ENCODE measurements at regions not wholly inside any gene's neighbourhood (a gene's known extent, or its start where the extent isn't known, plus 50 kb on each side); places are given as distances from the start of the nearest gene placed in this dataset.

DNA sequence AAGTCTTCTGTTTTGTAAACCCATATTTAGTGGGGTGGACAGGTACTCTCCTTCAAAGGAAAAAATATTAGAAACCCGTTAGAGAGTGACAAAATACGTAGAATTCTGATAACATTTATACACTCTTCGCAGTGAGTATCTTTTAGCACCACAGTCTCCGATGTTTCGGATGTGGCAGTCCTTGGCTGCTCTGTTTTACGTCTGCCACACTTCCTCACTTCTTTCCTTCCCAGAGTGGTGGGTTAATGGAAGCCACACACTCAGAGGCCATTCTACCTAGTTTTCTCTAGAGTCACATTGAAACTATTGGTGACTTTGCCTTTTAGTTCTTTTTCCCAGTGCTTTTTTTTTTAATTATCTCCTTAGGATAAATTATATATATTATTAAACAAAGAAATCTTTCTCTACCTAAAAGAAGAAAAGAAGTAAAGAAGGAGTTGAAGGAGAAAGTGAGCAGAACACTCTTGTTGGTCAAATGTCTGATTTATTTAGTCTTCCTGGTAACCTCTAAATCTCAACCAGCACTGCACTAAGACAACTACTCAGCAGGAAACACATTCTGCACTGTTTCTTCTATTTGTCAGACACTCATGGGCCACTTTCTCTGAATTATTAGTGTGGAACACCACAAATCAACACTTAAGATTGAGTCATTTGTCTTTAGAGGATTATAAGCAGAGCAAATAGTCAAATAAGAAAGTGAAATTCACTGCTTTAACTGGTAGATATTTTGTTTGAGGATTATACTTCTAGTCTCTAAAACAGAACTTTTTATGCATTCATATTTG, 451.3 kb upstream of the TMEFF2 start:
- ChIA-PET CTCF (no interaction called here), POLR2A (no interaction called here)
- DNase-seq (ENCODE audit: low spot score), result no peak
- Mint-ChIP-seq H3K4me3 (no peak overlapping the region), H3K27me3 (ENCODE audit: low read depth) (no peaks in the 10 kb centered on the region), H3K36me3 (no peaks in the 10 kb centered on the region), H3K27ac (no peak overlapping the region), H3K4me1 (no peaks in the 10 kb centered on the region), H3K9me3 (no peaks in the 10 kb centered on the region)
- TF ChIP-seq SP1 (CRISPR knock-in tag; conservative IDR thresholded peaks at IDR 0.05), result no peak
- TF ChIP-seq, protein P1, sequence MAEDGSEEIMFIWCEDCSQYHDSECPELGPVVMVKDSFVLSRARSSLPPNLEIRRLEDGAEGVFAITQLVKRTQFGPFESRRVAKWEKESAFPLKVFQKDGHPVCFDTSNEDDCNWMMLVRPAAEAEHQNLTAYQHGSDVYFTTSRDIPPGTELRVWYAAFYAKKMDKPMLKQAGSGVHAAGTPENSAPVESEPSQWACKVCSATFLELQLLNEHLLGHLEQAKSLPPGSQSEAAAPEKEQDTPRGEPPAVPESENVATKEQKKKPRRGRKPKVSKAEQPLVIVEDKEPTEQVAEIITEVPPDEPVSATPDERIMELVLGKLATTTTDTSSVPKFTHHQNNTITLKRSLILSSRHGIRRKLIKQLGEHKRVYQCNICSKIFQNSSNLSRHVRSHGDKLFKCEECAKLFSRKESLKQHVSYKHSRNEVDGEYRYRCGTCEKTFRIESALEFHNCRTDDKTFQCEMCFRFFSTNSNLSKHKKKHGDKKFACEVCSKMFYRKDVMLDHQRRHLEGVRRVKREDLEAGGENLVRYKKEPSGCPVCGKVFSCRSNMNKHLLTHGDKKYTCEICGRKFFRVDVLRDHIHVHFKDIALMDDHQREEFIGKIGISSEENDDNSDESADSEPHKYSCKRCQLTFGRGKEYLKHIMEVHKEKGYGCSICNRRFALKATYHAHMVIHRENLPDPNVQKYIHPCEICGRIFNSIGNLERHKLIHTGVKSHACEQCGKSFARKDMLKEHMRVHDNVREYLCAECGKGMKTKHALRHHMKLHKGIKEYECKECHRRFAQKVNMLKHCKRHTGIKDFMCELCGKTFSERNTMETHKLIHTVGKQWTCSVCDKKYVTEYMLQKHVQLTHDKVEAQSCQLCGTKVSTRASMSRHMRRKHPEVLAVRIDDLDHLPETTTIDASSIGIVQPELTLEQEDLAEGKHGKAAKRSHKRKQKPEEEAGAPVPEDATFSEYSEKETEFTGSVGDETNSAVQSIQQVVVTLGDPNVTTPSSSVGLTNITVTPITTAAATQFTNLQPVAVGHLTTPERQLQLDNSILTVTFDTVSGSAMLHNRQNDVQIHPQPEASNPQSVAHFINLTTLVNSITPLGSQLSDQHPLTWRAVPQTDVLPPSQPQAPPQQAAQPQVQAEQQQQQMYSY (CRISPR knock-in tag; IDR thresholded peaks at IDR 0.05), result no peak
- no peak for TF ChIP-seq ATF1 (CRISPR knock-in tag; IDR thresholded peaks at IDR 0.05)
- TF ChIP-seq, protein P2, sequence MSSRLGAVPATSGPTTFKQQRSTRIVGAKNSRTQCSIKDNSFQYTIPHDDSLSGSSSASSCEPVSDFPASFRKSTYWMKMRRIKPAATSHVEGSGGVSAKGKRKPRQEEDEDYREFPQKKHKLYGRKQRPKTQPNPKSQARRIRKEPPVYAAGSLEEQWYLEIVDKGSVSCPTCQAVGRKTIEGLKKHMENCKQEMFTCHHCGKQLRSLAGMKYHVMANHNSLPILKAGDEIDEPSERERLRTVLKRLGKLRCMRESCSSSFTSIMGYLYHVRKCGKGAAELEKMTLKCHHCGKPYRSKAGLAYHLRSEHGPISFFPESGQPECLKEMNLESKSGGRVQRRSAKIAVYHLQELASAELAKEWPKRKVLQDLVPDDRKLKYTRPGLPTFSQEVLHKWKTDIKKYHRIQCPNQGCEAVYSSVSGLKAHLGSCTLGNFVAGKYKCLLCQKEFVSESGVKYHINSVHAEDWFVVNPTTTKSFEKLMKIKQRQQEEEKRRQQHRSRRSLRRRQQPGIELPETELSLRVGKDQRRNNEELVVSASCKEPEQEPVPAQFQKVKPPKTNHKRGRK (CRISPR knock-in tag; IDR thresholded peaks at IDR 0.05; ENCODE audit: borderline replicate concordance), result no peak
- no peak for TF ChIP-seq TP53 (CRISPR knock-in tag; IDR thresholded peaks at IDR 0.05)
- TF ChIP-seq MXD4 (CRISPR knock-in tag; IDR thresholded peaks at IDR 0.05; ENCODE audit: borderline replicate concordance), result no peak
- no peak for TF ChIP-seq HMGA2 (CRISPR knock-in tag; IDR thresholded peaks at IDR 0.05)
- TF ChIP-seq OVOL2 (CRISPR knock-in tag; IDR thresholded peaks at IDR 0.05; ENCODE audit: borderline replicate concordance), result no peak
- no peak for TF ChIP-seq NR2C2 (CRISPR knock-in tag; IDR thresholded peaks at IDR 0.05)
- TF ChIP-seq NFE2L1 (CRISPR knock-in tag; IDR thresholded peaks at IDR 0.05), result no peak
- no peak for ATAC-seq

DNA sequence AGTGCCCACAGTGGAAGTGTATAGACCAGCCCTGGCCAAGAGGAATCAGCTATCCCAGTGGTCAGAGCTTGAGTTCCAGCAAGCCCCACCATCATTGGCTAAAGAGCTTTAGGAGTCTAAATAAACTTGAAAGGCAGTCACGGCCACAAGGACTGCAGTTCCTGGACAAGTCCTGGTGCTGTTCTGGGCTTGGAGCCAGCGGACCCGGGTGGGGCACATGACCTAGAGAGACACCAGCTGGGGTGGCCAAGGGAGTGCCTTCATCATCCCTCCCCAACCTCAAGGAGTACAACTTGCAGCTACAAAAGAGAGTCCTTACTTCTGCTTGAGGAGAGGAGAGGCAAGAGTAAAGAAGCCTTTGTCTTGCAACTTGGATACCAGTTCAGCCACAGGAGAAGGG, 439.8 kb upstream of the TMEFF2 start:
- no peak for DNase-seq (ENCODE audit: low spot score)
- POLR2A ChIA-PET, result no interaction called here
- H3K9me3 Mint-ChIP-seq, result no peaks in the 10 kb centered on the region
- no peak overlapping the region for H3K4me3 Mint-ChIP-seq
- H3K27me3 Mint-ChIP-seq (ENCODE audit: low read depth), result no peaks in the 10 kb centered on the region
- H3K36me3 Mint-ChIP-seq, result no peaks in the 10 kb centered on the region
- H3K4me1 Mint-ChIP-seq, result no peaks in the 10 kb centered on the region
- no peak for TF ChIP-seq GABPB1 (CRISPR knock-in tag; IDR thresholded peaks at IDR 0.05)
- TF ChIP-seq ZNF263 (CRISPR knock-in tag; IDR thresholded peaks at IDR 0.05; ENCODE audit: low read depth), result no peak
- no peak for TF ChIP-seq ELF4 (CRISPR knock-in tag; IDR thresholded peaks at IDR 0.05; ENCODE audit: low read depth)
- no peak for TF ChIP-seq JUN (CRISPR knock-in tag; IDR thresholded peaks at IDR 0.05)
- TF ChIP-seq, protein P3, sequence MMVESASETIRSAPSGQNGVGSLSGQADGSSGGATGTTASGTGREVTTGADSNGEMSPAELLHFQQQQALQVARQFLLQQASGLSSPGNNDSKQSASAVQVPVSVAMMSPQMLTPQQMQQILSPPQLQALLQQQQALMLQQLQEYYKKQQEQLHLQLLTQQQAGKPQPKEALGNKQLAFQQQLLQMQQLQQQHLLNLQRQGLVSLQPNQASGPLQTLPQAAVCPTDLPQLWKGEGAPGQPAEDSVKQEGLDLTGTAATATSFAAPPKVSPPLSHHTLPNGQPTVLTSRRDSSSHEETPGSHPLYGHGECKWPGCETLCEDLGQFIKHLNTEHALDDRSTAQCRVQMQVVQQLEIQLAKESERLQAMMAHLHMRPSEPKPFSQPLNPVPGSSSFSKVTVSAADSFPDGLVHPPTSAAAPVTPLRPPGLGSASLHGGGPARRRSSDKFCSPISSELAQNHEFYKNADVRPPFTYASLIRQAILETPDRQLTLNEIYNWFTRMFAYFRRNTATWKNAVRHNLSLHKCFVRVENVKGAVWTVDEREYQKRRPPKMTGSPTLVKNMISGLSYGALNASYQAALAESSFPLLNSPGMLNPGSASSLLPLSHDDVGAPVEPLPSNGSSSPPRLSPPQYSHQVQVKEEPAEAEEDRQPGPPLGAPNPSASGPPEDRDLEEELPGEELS (CRISPR knock-in tag; IDR thresholded peaks at IDR 0.05), result no peak
- TF ChIP-seq, protein P4, sequence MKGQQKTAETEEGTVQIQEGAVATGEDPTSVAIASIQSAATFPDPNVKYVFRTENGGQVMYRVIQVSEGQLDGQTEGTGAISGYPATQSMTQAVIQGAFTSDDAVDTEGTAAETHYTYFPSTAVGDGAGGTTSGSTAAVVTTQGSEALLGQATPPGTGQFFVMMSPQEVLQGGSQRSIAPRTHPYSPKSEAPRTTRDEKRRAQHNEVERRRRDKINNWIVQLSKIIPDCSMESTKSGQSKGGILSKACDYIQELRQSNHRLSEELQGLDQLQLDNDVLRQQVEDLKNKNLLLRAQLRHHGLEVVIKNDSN (CRISPR knock-in tag; IDR thresholded peaks at IDR 0.05), result no peak
- no peak for TF ChIP-seq TEAD4 (CRISPR knock-in tag; IDR thresholded peaks at IDR 0.05)
- no peak for TF ChIP-seq ESRRA (CRISPR knock-in tag; IDR thresholded peaks at IDR 0.05; ENCODE audit: borderline replicate concordance)
- TF ChIP-seq MXD4 (CRISPR knock-in tag; IDR thresholded peaks at IDR 0.05; ENCODE audit: borderline replicate concordance), result no peak
- no peak for TF ChIP-seq ZNF671 (CRISPR knock-in tag; IDR thresholded peaks at IDR 0.05)
- no peak overlapping the region for H3K27ac Mint-ChIP-seq
- no peak for ATAC-seq
- CTCF ChIA-PET, result no interaction called here

Data from WTC11 (cell line).